HepG2 (cell line): ENCODE measurements at regions not wholly inside any gene's neighbourhood (a gene's known extent, or its start where the extent isn't known, plus 50 kb on each side); places are given as distances from the start of the nearest gene placed in this dataset.

Source experiments
- ATF2 ChIP-seq: sonication (generic); formaldehyde crosslinking; IDR thresholded peaks from 2 replicates; pipeline ENCODE4 v1.4.0; 2020; ENCODE audit warnings: missing genetic modification reagents
- CBX5 ChIP-seq: sonication (generic); formaldehyde crosslinking; IDR thresholded peaks from 2 replicates; pipeline ENCODE4 v1.4.0; 2020; ENCODE audit warnings: missing genetic modification reagents, borderline replicate concordance
- FOXA1 ChIP-seq, 2 experiments: fragments of 450-650 bp in 1 of 2; sonication (generic) in 1 of 2; formaldehyde crosslinking in 1 of 2; IDR thresholded peaks; 2 replicates each; pipeline versions ENCODE4 v1.4.0 to v1.6.1; 2016 to 2020; ENCODE audit warnings: missing genetic modification reagents in 1 of 2
- JUND ChIP-seq: sonication (generic); formaldehyde crosslinking; IDR thresholded peaks from 2 replicates; pipeline ENCODE4 v1.8.0; 2022; ENCODE audit warnings: mild to moderate bottlenecking, missing genetic modification reagents
- RXRA ChIP-seq: sonication (generic); formaldehyde crosslinking; IDR thresholded peaks from 2 replicates; pipeline ENCODE4 v1.5.1; 2020; ENCODE audit warnings: missing genetic modification reagents
- ZBTB34 ChIP-seq: sonication (generic); formaldehyde crosslinking; IDR thresholded peaks from 2 replicates; pipeline ENCODE4 v1.8.0; 2022; ENCODE audit warnings: mild to moderate bottlenecking, missing genetic modification reagents
- ZBTB40 ChIP-seq, 2 experiments: fragments of 450-650 bp in 1 of 2; sonication (generic) in 1 of 2; formaldehyde crosslinking in 1 of 2; IDR thresholded peaks; 2 replicates each; pipeline versions ENCODE4 v1.6.1 to v1.8.0; 2016 to 2022; ENCODE audit warnings: antibody characterized with exemption in 1 of 2, mild to moderate bottlenecking in 1 of 2, missing genetic modification reagents in 1 of 2
- ZFP36L1 ChIP-seq: sonication (generic); formaldehyde crosslinking; IDR thresholded peaks from 2 replicates; pipeline ENCODE4 v1.8.0; 2022; ENCODE audit warnings: mild to moderate bottlenecking, missing genetic modification reagents, moderate library complexity
- ZNF574 ChIP-seq: sonication (generic); formaldehyde crosslinking; IDR thresholded peaks from 2 replicates; pipeline ENCODE4 v1.4.0; 2020; ENCODE audit warnings: missing genetic modification reagents

GRCh38 chr5:133892306-133892705, 76.1 kb downstream of the C5orf15 start:
- TF ChIP-seq ZBTB34 (no peak), ZFP36L1 (CRISPR knock-in tag) (no peak), FOXA1 (IDR thresholded peaks at IDR 0.05) (no peak), FOXA1 (CRISPR knock-in tag; IDR thresholded peaks at IDR 0.05) (no peak), ZNF574 (CRISPR knock-in tag) (no peak), JUND (CRISPR knock-in tag) (no peak), ATF2 (CRISPR knock-in tag) (no peak), RXRA (CRISPR knock-in tag) (no peak), CBX5 (CRISPR knock-in tag) (no peak), ZBTB40 (IDR thresholded peaks at IDR 0.05) (no peak), ZBTB40 (CRISPR knock-in tag; IDR thresholded peaks at IDR 0.05) (no peak)
